ENCODE measurements at regions not wholly inside any gene's neighbourhood (a gene's known extent, or its start where the extent isn't known, plus 50 kb on each side); places are given as distances from the start of the nearest gene placed in this dataset.

- Histone ChIP-seq H3K27ac (no peak overlapping the region), H3K79me2 (ENCODE audit: low read depth) (no peaks in the 10 kb centered on the region), H4K20me1 (ENCODE audit: insufficient read depth) (no peaks in the 10 kb centered on the region), H3F3A (ENCODE audit: insufficient read depth, low read depth) (no peaks in the 10 kb centered on the region), H2AFZ (no peak overlapping the region; the same call in 1 of the 2 replicates), H3K9me3 (ENCODE audit: insufficient read depth, low read depth) (no peaks in the 10 kb centered on the region), H3K4me2 (no peak overlapping the region), H3K4me3 (no peak overlapping the region), H3K4me1 (replicated peaks; ENCODE audit: insufficient read depth) (no peaks in the 10 kb centered on the region), H3K9me2 (ENCODE audit: insufficient read depth) (no peaks in the 10 kb centered on the region; the same call in 1 of the 2 replicates), H3K36me3 (ENCODE audit: low read depth) (no peaks in the 10 kb centered on the region), H3K27me3 (ENCODE audit: insufficient read depth, low read depth) (no peaks in the 10 kb centered on the region)
- DNase-seq: no peak
- no peak for TF ChIP-seq EZH2 (IDR thresholded peaks at IDR 0.05; ENCODE audit: low read depth)
- no peak for TF ChIP-seq CTCF (conservative IDR thresholded peaks at IDR 0.05)
- no TSS peak for BruUV-seq (replicated peaks)
- intact Hi-C loops (cut with micrococcal nuclease; ENCODE audit: unreplicated experiment): no loop called here
- ChIA-PET POLR2A (ENCODE audit: unreplicated experiment) (no interaction called here), CTCF (no interaction called here)
Observed at GRCh38 chr2:40535972-40536371, 84.1 kb upstream of the SLC8A1 start.

DNA sequence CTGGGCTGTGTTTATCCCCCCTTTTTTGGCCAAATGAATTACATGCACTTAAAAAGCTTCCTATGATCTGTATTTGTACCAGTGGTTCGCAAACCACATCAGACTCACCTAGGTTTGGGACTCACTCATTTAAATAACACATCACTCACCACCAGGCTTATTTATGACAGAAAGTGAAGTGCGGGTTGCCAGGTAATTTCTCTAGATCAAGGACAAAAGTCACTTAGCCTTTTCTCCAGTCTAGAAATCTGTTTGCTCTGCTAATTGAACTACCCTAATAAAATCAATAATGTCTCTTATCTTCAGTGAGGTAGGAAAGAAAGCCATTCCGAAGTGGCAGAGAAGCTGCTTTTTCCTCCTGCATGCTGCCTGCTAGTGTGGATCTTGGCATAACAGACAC, 88.1 kb upstream of the SLC8A1 start:
- ChIA-PET CTCF (no interaction called here), POLR2A (ENCODE audit: unreplicated experiment) (no interaction called here)
- no peaks in the 10 kb centered on the region; the same call in 1 of the 2 replicates for H3K9me2 ChIP-seq (ENCODE audit: insufficient read depth)
- H3K4me1 ChIP-seq (replicated peaks; ENCODE audit: insufficient read depth): no peaks in the 10 kb centered on the region
- no peaks in the 10 kb centered on the region for H3F3A ChIP-seq (ENCODE audit: insufficient read depth, low read depth)
- no TSS peak for BruUV-seq (replicated peaks)
- no peak overlapping the region for H2AFZ ChIP-seq
- no peak for TF ChIP-seq CTCF (conservative IDR thresholded peaks at IDR 0.05)
- no peak for TF ChIP-seq EZH2 (IDR thresholded peaks at IDR 0.05; ENCODE audit: low read depth)
- H3K79me2 ChIP-seq (ENCODE audit: low read depth): no peaks in the 10 kb centered on the region
- H3K36me3 ChIP-seq (ENCODE audit: low read depth): no peaks in the 10 kb centered on the region
- no peak overlapping the region for H3K4me2 ChIP-seq
- no peak overlapping the region for H3K27ac ChIP-seq
- no peak for DNase-seq
- no peaks in the 10 kb centered on the region for H3K9me3 ChIP-seq (ENCODE audit: insufficient read depth, low read depth)
- H3K4me3 ChIP-seq: no peak overlapping the region
- H3K27me3 ChIP-seq (ENCODE audit: insufficient read depth, low read depth): no peaks in the 10 kb centered on the region
- intact Hi-C loops (cut with micrococcal nuclease; ENCODE audit: unreplicated experiment): no loop called here
- H4K20me1 ChIP-seq (ENCODE audit: insufficient read depth): no peaks in the 10 kb centered on the region

DNA sequence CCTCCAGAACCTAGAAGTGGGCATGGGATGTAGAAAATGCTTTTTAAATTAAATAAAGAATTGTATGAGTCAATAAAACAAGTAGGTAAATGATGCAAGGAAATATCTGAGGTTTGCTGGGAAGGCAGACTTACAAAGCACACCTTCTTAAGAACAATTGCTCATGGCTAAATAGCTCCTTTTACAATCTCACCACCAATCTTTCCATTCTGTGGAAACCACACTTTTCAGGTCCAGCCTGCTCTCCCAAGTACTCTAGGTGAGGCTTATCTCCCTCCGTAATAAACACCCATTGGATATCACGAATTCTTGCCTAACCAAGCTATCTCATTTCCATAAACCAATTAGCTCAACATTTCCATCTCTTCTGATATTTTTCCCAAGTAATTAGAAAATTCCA, 91.5 kb upstream of the SLC8A1 start:
- TF ChIP-seq CTCF (conservative IDR thresholded peaks at IDR 0.05) (no peak), EZH2 (IDR thresholded peaks at IDR 0.05; ENCODE audit: low read depth) (no peak)
- CTCF ChIA-PET: interaction anchor here (0.5 kb wide), 1 partner anchor 289 kb away, joined by 5 read pairs; no protein-coding TSS in a partner anchor
- Histone ChIP-seq H3K4me2 (no peak overlapping the region), H3K4me1 (replicated peaks; ENCODE audit: insufficient read depth) (no peaks in the 10 kb centered on the region), H3F3A (ENCODE audit: insufficient read depth, low read depth) (no peaks in the 10 kb centered on the region), H3K4me3 (no peak overlapping the region), H2AFZ (no peak overlapping the region), H3K27ac (no peak overlapping the region), H3K79me2 (ENCODE audit: low read depth) (no peaks in the 10 kb centered on the region), H3K27me3 (ENCODE audit: insufficient read depth, low read depth) (no peaks in the 10 kb centered on the region), H3K9me3 (ENCODE audit: insufficient read depth, low read depth) (no peaks in the 10 kb centered on the region), H4K20me1 (ENCODE audit: insufficient read depth) (no peaks in the 10 kb centered on the region), H3K36me3 (ENCODE audit: low read depth) (no peaks in the 10 kb centered on the region), H3K9me2 (ENCODE audit: insufficient read depth) (no peaks in the 10 kb centered on the region)
- intact Hi-C loops (cut with micrococcal nuclease; ENCODE audit: unreplicated experiment): no loop called here
- no TSS peak for BruUV-seq (replicated peaks)
- DNase-seq: peak in 1 of 2 experiments; percentile 48
- POLR2A ChIA-PET (ENCODE audit: unreplicated experiment): no interaction called here

Measured in PC-9 (cell line).